Right renal cortex interstitium (tissue), 3 donors: ENCODE measurements at regions not wholly inside any gene's neighbourhood (a gene's known extent, or its start where the extent isn't known, plus 50 kb on each side); places are given as distances from the start of the nearest gene placed in this dataset.

ENCODE experiments used
- DNase-seq, 3 donors: peaks; one replicate each; pipeline ENCODE4 v3.0.0-alpha.2; 2013; ENCODE audit warnings: low read depth in 3 of 3, low spot score in 2 of 3

GRCh38 chr7:17120756-17121155 is 177.7 kb upstream of the AHR start:
- DNase-seq, result no peak

GRCh38 chr7:17121671-17122070 is 176.8 kb upstream of the AHR start:
- DNase-seq, result no peak

GRCh38 chr7:17123020-17123419 is 175.4 kb upstream of the AHR start:
- DNase-seq, result no peak

GRCh38 chr7:17126413-17127268 is 171.8 kb upstream of the AHR start:
- no peak for DNase-seq

- DNase-seq, result no peak
Observed at GRCh38 chr7:17129218-17129617, 169.2 kb upstream of the AHR start.

GRCh38 chr7:17130281-17131059 is 168.0 kb upstream of the AHR start:
- DNase-seq, result peak in 1 of 3 donors; percentile 56

- peak in 1 of 3 donors; percentile 26 for DNase-seq
Observed at GRCh38 chr7:17131060-17131345, 167.4 kb upstream of the AHR start.

GRCh38 chr7:17131983-17132655 is 166.3 kb upstream of the AHR start:
- peak in 1 of 3 donors; percentile 23 for DNase-seq

- DNase-seq, result no peak
Observed at GRCh38 chr7:17132726-17133125, 165.7 kb upstream of the AHR start.

- no peak for DNase-seq
Observed at GRCh38 chr7:17133977-17134376, 164.5 kb upstream of the AHR start.

- DNase-seq, result no peak
Observed at GRCh38 chr7:17134786-17135185, 163.7 kb upstream of the AHR start.

- no peak for DNase-seq
Observed at GRCh38 chr7:17136126-17136525, 162.3 kb upstream of the AHR start.

- no peak for DNase-seq
Observed at GRCh38 chr7:17139081-17139480, 159.4 kb upstream of the AHR start.

- no peak for DNase-seq
Observed at GRCh38 chr7:17140406-17140805, 158.0 kb upstream of the AHR start.

GRCh38 chr7:17142831-17143541 is 155.5 kb upstream of the AHR start:
- DNase-seq, result no peak

- no peak for DNase-seq
Observed at GRCh38 chr7:17144322-17144721, 154.1 kb upstream of the AHR start.

- no peak for DNase-seq
Observed at GRCh38 chr7:17146621-17147020, 151.8 kb upstream of the AHR start.

GRCh38 chr7:17147409-17147808 is 151.0 kb upstream of the AHR start:
- no peak for DNase-seq

- DNase-seq, result no peak
Observed at GRCh38 chr7:17150018-17150417, 148.4 kb upstream of the AHR start.

- no peak for DNase-seq
Observed at GRCh38 chr7:17152721-17153120, 145.7 kb upstream of the AHR start.

GRCh38 chr7:17153536-17153935 is 144.9 kb upstream of the AHR start:
- no peak for DNase-seq
